ENCODE measurements at regions not wholly inside any gene's neighbourhood (a gene's known extent, or its start where the extent isn't known, plus 50 kb on each side); places are given as distances from the start of the nearest gene placed in this dataset.

DNA sequence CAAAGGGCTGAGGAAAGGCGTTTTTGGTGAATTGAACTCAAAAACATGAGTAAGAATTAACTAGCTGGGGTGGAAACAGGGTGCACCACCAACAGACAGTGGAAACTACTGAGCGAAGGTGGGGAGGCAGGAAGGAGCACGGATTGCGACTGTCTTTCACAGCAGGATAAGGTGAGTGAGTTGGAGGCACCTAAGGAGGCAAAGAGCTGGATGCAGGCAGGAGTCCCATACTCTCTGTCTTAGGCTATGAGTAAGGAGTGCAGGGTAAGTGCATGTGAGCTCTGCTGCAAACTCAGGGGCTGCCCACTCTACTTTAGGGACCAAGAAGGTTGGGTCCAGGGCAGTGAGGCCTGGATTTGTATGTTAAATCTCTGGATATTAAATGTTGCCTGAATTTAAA lies 333.1 kb upstream of the ZNF521 start:
- TF ChIP-seq, protein P1, sequence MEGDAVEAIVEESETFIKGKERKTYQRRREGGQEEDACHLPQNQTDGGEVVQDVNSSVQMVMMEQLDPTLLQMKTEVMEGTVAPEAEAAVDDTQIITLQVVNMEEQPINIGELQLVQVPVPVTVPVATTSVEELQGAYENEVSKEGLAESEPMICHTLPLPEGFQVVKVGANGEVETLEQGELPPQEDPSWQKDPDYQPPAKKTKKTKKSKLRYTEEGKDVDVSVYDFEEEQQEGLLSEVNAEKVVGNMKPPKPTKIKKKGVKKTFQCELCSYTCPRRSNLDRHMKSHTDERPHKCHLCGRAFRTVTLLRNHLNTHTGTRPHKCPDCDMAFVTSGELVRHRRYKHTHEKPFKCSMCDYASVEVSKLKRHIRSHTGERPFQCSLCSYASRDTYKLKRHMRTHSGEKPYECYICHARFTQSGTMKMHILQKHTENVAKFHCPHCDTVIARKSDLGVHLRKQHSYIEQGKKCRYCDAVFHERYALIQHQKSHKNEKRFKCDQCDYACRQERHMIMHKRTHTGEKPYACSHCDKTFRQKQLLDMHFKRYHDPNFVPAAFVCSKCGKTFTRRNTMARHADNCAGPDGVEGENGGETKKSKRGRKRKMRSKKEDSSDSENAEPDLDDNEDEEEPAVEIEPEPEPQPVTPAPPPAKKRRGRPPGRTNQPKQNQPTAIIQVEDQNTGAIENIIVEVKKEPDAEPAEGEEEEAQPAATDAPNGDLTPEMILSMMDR (IDR thresholded peaks at IDR 0.05) = no peak
- no peak for TF ChIP-seq POLR2AphosphoS5 (IDR thresholded peaks at IDR 0.05)
- no peak for TF ChIP-seq EP300 (IDR thresholded peaks at IDR 0.05; ENCODE audit: low read depth)

Measured in transverse colon (tissue), 4 donors.